Duodenal mucosa (tissue), 2 donors: ENCODE measurements at regions not wholly inside any gene's neighbourhood (a gene's known extent, or its start where the extent isn't known, plus 50 kb on each side); places are given as distances from the start of the nearest gene placed in this dataset.

Experiments used
- H3K27ac ChIP-seq: one replicate; pipeline ENCODE4 v1.7.0; 2013; ENCODE audit warnings: low read depth, low read length
- H3K27me3 ChIP-seq, 2 donors: one replicate each; pipeline ENCODE4 v1.7.0; 2013; ENCODE audit warnings: low read length in 2 of 2, control low read depth in 1 of 2; ENCODE audit not compliant: insufficient read depth in 2 of 2, control insufficient read depth in 1 of 2
- H3K36me3 ChIP-seq, 2 donors: one replicate each; pipeline ENCODE4 v1.7.0; 2013; ENCODE audit warnings: low read length in 2 of 2, control low read depth in 1 of 2; ENCODE audit not compliant: insufficient read depth in 2 of 2, control insufficient read depth in 1 of 2
- H3K4me1 ChIP-seq, 2 donors: one replicate each; pipeline ENCODE4 v1.7.0; 2013; ENCODE audit warnings: low read length in 2 of 2, control low read depth in 1 of 2; ENCODE audit not compliant: insufficient read depth in 2 of 2, control insufficient read depth in 1 of 2
- H3K4me3 ChIP-seq, 2 donors: one replicate each; pipeline ENCODE4 v1.7.0; 2013; ENCODE audit warnings: low read length in 2 of 2, low read depth in 1 of 2
- H3K9ac ChIP-seq, 2 donors: one replicate each; pipeline ENCODE4 v1.7.0; 2013; ENCODE audit warnings: low read length in 2 of 2, low read depth in 1 of 2
- H3K9me3 ChIP-seq, 2 donors: one replicate each; pipeline ENCODE4 v1.7.0; 2013; ENCODE audit warnings: low read length in 2 of 2, control low read depth in 1 of 2; ENCODE audit not compliant: control insufficient read depth in 1 of 2

- Histone ChIP-seq H3K27me3 (no peaks in the 10 kb centered on the region), H3K9me3 (no peaks in the 10 kb centered on the region), H3K9ac (no peak overlapping the region), H3K4me3 (no peak overlapping the region), H3K36me3 (no peaks in the 10 kb centered on the region), H3K4me1 (no peaks in the 10 kb centered on the region), H3K27ac (no peak overlapping the region)
Observed at GRCh38 chrX:131763674-131764073, 219.8 kb downstream of the OR13H1 start.

GRCh38 chrX:131764216-131764615, 220.3 kb downstream of the OR13H1 start:
- no peak overlapping the region for H3K4me3 ChIP-seq
- H3K9ac ChIP-seq, result no peak overlapping the region
- H3K27ac ChIP-seq, result no peak overlapping the region

GRCh38 chrX:131778269-131779218, 234.7 kb downstream of the OR13H1 start:
- H3K27me3 ChIP-seq, result no peaks in the 10 kb centered on the region
- H3K27ac ChIP-seq, result no peak overlapping the region
- H3K36me3 ChIP-seq, result no peaks in the 10 kb centered on the region
- no peak overlapping the region for H3K4me3 ChIP-seq
- no peaks in the 10 kb centered on the region for H3K4me1 ChIP-seq
- H3K9ac ChIP-seq, result no peak overlapping the region
- no peaks in the 10 kb centered on the region for H3K9me3 ChIP-seq

More at GRCh38 chrX:131764216-131764615, 220.3 kb downstream of the OR13H1 start:
- Histone ChIP-seq H3K27me3 (no peaks in the 10 kb centered on the region), H3K9me3 (no peaks in the 10 kb centered on the region), H3K4me1 (no peaks in the 10 kb centered on the region), H3K36me3 (no peaks in the 10 kb centered on the region)

GRCh38 chrX:131779306-131779705, 235.4 kb downstream of the OR13H1 start:
- no peaks in the 10 kb centered on the region for H3K36me3 ChIP-seq
- no peaks in the 10 kb centered on the region for H3K9me3 ChIP-seq
- H3K4me1 ChIP-seq, result no peaks in the 10 kb centered on the region
- H3K9ac ChIP-seq, result no peak overlapping the region
- no peak overlapping the region for H3K4me3 ChIP-seq
- no peak overlapping the region for H3K27ac ChIP-seq
- H3K27me3 ChIP-seq, result no peaks in the 10 kb centered on the region

- Histone ChIP-seq H3K27me3 (no peaks in the 10 kb centered on the region), H3K36me3 (no peaks in the 10 kb centered on the region), H3K4me1 (no peaks in the 10 kb centered on the region), H3K9me3 (no peaks in the 10 kb centered on the region), H3K27ac (no peak overlapping the region), H3K4me3 (no peak overlapping the region), H3K9ac (no peak overlapping the region)
Observed at GRCh38 chrX:131779741-131780140, 235.9 kb downstream of the OR13H1 start.

- Histone ChIP-seq H3K4me1 (no peaks in the 10 kb centered on the region), H3K36me3 (no peaks in the 10 kb centered on the region), H3K27ac (no peak overlapping the region), H3K27me3 (no peaks in the 10 kb centered on the region), H3K9me3 (no peaks in the 10 kb centered on the region), H3K4me3 (no peak overlapping the region), H3K9ac (no peak overlapping the region)
Observed at GRCh38 chrX:131782646-131783045, 238.8 kb downstream of the OR13H1 start.

GRCh38 chrX:131783555-131784308, 239.4 kb upstream of the STK26 start:
- Histone ChIP-seq H3K4me1 (no peaks in the 10 kb centered on the region), H3K4me3 (no peak overlapping the region), H3K27ac (no peak overlapping the region)

GRCh38 chrX:131789664-131790063, 233.4 kb upstream of the STK26 start:
- Histone ChIP-seq H3K4me1 (no peaks in the 10 kb centered on the region), H3K27me3 (no peaks in the 10 kb centered on the region)

More at GRCh38 chrX:131783555-131784308, 239.4 kb upstream of the STK26 start:
- no peaks in the 10 kb centered on the region for H3K27me3 ChIP-seq
- H3K9me3 ChIP-seq, result no peaks in the 10 kb centered on the region
- H3K9ac ChIP-seq, result no peak overlapping the region
- no peaks in the 10 kb centered on the region for H3K36me3 ChIP-seq

GRCh38 chrX:131791608-131792355, 231.3 kb upstream of the STK26 start:
- Histone ChIP-seq H3K4me3 (no peak overlapping the region), H3K27ac (no peak overlapping the region), H3K36me3 (no peaks in the 10 kb centered on the region), H3K9me3 (no peaks in the 10 kb centered on the region), H3K9ac (no peak overlapping the region), H3K27me3 (no peaks in the 10 kb centered on the region), H3K4me1 (no peaks in the 10 kb centered on the region)

More at GRCh38 chrX:131789664-131790063, 233.4 kb upstream of the STK26 start:
- H3K36me3 ChIP-seq, result no peaks in the 10 kb centered on the region
- H3K9me3 ChIP-seq, result no peaks in the 10 kb centered on the region
- H3K4me3 ChIP-seq, result no peak overlapping the region
- no peak overlapping the region for H3K9ac ChIP-seq
- no peak overlapping the region for H3K27ac ChIP-seq
